Activated CD4-positive, alpha-beta T cell treated with anti-CD3 and anti-CD28 coated beads, Interleukin-2, amount 50 U/mL, for 4 hours (primary cell): ENCODE measurements at regions not wholly inside any gene's neighbourhood (a gene's known extent, or its start where the extent isn't known, plus 50 kb on each side); places are given as distances from the start of the nearest gene placed in this dataset.

Experiments
- DNase-seq, 2 experiments: peaks; one replicate each; pipeline ENCODE4 v3.0.0-alpha.2; 2020

DNA sequence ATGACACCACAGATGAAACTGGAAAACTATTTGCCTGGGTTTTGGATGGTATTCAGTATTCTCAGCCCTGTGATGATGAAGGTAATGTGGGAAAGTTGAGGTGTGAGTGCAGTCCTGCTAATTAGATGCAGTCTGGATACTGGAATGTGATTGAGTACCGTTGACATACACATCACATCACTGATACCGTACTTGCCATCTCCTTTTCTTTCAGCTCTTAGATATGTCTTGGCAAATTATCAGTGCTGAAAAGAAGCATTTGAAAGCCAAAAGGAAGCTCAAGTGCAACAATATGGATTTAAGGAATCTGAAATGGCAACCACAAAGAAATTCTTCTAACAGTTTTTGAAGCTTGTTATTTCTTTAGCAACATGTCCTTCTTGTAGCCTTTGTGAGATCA is 381.4 kb upstream of the TGFBR2 start:
- DNase-seq: no peak

DNA sequence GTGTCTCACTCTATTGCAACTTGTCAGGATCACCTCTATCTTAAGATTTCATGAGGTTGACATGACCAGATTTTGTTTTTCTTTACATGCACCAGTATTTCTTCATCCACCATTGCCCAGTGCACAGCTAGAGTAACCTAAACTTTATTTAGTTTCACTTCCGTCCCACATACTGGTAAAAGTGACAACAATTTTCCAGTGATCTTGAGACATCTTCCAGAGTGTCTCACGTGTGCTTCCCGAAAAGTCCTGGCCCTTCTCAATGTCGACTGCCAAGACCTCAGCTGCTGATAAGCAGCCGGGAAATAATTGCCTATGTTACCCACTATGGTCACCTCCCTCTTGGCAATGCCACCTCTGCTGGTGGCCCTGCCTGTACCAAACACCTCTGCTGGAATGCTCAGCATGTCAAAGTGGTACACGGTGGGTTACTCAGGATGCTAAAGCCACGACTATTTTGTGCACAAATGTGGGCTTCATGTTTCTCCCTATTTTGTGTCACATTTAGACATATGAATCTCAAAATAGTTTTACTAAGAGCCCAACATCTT is 379.7 kb upstream of the TGFBR2 start:
- no peak for DNase-seq

DNA sequence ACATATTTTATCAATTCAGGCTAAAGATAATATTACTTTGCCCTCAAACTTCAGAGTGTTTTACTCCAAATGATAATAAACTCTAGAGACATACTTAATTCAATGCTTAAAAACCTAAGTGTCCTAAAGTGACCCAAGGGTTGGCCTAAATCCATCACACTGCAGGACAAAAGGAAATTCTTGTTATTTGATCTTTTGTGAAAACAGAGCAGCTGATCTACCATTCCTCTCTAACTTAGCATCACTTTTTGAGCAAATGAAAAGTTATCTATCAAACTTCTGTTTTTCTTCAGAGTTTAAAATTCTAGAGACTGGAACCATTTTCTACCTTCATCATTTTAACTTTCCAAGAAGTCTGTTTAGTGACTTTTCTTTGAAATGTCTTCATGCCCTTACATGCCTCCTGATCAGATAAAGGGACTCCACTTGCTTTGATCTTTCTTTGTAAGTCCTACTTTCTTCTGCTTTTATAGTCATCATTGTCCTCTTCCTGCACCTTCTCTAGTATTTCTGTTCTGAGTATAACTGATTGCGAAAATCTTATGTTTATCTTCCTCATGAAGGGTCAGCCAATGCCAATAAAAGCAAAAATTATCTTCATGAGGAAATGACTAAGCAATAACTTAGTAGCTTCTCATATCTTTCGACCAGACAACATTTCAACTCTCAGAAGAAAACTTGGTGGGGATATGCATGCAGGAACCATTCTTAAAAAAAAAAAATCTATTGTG is 378.7 kb upstream of the TGFBR2 start:
- DNase-seq: no peak

DNA sequence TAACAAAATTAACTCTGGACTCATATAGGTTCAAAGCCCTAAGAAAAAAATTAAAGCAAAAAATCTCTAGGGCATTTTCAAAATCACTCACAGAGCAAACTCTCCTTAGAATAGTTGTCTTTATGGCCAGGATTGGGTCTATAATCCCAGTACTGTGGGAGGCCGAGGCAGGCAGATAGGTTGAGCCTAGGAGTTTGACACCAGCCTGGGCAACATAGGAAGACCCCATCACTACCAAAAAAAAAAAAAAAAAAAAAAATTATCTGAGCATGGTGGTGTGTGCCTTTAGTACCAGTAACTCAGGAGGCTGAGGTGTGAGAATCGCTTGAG is 378.1 kb upstream of the TGFBR2 start:
- DNase-seq: no peak

DNA sequence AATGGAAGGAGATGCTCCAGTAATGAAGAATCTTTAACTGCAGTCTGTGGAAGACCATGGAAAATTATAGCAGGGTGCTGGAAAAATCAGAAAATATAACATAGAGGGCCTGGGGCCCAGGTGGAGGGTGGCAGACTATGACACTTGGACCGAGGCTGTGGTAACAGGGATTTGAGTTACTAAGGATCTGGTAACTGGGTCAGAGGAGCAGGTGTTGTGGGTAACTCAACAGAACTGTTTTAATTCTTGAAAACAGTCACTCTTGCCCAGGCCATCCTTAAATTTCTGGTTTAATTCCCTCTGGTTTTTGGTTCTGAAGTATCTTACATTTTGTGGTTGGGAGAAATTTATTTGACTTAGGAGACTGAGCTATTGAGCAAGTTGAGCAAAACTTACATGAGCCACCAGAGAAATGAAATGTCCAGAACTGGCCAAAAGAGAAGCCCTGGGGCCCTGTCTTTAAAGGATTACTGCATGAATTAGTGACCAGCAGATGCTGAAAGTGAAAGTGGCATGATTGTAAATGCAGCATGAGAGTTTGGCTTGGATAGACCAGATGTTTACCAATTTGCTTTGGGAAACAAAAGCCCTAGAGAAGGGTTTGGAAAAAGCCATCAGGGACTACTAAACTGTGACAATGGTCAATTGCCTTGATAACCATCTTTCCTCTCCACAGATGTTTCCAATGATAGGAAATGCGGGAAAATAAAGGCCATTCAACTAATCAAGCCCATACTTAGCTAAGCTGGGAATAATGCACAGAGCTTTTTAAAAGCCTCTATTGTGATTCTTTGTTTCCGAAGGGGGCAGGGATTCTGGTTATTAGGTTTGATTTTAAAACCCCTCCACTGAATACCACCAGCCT is 374.9 kb upstream of the TGFBR2 start:
- no peak for DNase-seq

DNA sequence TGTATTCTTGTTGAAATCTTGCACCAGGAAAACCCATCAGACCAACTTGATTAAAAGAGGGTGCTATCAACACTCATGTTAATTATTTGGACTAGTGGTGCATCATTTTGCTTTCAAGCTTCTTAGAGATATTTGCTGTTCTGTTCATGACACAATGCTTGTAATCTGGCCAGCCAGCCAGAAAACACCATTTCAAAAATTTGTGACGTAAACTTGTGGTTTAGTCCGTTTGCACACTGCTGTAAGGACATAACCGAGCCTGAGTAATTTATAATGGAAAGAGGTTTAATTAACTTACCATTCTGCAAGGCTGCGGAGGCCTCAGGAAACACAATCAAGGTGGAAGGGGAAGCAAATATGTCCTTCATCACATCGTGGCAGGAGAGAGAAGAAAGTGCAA is 374.3 kb upstream of the TGFBR2 start:
- DNase-seq: no peak

DNA sequence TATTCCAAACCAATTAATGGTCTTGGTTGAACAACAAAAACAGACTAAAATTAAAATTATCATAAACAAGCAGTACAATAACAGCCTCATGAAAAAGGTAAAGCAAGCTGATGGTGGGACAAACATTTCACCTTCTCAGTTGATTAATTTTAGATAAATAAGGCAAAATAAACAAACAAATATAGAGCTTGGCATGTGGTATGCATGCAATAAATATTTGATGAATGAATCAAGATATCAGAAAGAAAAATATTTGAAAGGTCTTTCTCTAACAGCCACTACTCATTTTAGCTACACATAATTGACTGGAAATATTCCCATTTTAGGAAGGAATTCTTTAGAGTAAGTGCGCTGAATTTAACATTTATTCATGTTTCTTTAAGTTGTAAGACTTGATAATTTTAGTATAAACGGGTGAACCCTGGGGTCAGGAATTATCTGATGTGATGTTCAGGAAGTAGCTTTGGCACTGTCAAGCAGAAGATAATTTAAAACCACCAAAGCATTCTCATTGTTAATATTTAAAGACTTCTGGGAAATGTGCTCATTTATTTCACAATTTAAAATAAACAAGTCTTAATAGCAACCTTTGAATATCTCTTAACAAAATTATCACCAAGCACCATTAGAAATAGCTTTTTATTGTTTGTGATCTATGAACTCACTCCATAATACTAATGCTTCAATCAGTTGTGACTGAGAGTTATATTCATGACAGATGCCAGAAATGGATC is 372.3 kb upstream of the TGFBR2 start:
- no peak for DNase-seq

DNA sequence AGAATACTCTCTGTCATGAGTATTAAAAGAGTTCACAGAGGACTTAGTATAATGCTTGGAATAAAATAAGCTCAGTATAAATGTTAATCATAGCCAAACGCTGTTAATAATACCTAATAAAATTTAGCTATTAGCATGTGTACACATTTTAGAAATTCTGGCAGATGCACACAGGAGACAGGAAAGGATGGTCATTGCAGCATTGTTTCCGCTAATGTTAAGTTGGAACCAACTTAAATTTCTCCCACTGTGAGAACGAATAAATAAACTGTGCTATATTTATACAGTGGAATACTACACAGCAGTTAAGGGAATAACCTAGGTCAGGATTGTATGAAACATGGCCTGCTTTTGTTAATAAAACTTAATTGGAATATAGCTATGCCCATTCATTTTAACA is 370.4 kb upstream of the TGFBR2 start:
- DNase-seq: no peak

DNA sequence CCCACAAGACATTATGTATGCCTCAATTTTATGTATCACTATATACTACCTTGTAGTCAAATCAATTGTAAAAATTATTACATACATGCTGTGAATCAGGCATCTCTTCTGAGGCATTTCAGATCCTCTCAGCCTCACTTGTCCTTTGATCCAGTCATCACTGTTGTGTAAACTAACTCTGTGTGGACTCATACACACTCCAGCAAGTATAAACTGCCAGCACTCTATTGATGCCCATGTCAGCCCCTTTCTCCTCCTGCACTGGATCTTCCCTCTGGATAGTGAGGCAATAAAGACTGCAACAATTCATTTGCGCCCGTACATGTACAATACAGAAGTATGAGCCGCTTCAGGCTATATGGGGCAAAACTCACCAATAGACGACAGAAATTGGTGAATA is 364.7 kb upstream of the TGFBR2 start:
- no peak for DNase-seq

DNA sequence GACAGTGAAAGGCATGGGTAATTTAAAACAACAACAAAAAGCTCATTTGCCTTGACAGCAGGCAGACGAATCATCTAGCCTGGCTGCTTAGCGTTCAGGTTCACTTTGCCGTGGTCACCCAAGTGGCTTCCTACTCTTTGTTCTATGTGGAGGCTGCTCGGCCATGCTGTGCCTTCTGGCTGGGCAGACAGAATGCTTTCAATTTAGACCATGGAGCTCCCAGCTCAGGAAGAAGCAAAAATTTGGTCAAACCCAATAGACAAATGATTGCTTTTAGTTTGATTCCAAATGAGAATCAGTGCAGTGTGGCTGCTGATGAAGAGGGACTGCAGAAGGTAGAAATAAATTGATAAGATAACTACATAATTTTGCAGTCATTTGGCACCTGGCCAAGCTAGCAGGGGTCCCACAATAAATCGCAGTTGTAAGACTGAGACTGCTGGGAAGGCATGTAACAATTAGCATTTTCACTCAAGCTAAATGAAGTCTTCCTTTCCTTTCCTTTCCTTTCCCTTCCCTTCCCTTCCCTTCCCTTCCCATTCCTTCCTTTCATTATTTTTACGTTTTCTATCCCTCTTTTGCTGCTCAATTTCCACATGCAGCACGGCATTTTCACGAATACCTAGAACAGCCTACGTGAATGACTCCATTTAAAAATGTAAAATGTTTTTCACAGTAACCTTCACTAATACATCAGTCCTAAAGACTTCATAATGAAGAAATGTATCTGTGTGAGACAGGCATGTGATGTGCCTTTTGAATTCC is 360.4 kb upstream of the TGFBR2 start:
- no peak for DNase-seq

DNA sequence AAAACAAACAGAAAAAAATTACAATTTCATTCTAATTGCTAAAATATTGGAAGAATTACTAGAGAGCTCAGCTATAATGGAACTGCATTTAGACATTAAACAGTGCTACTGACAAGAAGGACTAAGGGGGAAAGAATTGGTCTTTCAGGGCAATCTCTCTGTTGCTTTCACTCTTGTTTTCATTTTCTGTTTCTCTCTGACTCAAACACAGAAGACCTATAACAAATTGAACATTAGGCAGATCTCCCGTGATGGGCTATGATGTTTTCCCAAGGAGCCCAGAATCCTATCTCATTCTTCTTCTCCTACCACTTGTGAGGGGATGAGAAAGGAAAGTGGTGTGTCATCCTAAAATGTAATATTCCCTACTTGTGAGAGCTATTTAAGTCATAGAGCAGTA is 358.0 kb upstream of the TGFBR2 start:
- DNase-seq: no peak

DNA sequence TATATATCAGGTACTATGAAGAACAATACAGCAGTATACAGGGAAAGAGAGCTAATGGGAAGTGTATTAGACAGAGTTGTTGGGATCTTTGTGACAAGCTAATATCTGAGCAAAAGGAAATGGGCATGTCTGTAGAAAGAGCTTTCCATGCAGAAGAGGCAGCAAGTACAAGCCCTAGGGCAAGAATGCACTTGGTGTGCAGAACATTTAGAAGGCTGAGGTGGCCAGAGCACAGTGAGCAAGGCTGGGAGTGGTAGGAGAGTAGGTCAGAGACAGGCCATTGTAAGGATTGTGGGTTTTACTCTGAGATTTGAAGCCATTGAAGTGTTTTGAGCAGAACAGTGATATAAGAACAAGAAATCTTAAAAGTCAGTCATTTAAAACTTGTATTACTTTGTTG is 353.9 kb upstream of the TGFBR2 start:
- DNase-seq: no peak

DNA sequence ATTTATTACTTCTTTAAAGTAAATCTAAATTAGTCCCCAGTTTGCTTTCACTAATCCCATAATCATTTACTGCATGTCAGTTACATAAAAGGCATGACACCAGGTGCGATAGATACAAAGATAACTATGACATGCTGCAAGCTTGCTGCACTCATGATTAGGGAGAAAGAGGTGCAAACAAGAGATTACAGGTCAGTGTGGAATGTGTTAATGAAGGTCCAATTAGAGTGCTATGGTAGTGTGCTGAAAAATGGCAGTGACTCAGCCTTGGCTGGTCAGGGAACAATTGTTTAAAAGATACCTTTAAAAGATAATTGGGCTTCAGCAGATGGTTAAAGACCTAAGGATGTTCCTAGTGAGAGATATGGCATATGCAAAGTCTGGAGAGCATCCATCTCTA is 352.6 kb upstream of the TGFBR2 start:
- DNase-seq: no peak

DNA sequence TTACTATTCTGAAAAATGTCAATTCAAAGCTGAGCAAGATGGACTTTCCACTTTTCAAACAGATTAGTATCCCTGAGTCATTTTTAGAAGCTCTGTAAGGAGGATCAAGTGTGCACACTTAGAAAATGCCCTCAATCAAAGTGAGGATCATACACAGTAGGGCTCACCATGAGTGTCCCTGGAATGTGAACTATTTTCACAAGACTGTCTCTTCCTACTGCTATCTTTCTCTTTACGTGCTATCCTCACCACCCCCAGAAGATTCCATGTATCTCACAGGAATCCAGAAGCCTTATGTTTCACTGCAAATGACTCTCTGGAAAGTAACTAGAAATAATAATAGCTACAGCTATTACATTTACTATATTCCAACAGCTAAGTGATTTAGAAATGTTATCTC is 349.9 kb upstream of the TGFBR2 start:
- no peak for DNase-seq

DNA sequence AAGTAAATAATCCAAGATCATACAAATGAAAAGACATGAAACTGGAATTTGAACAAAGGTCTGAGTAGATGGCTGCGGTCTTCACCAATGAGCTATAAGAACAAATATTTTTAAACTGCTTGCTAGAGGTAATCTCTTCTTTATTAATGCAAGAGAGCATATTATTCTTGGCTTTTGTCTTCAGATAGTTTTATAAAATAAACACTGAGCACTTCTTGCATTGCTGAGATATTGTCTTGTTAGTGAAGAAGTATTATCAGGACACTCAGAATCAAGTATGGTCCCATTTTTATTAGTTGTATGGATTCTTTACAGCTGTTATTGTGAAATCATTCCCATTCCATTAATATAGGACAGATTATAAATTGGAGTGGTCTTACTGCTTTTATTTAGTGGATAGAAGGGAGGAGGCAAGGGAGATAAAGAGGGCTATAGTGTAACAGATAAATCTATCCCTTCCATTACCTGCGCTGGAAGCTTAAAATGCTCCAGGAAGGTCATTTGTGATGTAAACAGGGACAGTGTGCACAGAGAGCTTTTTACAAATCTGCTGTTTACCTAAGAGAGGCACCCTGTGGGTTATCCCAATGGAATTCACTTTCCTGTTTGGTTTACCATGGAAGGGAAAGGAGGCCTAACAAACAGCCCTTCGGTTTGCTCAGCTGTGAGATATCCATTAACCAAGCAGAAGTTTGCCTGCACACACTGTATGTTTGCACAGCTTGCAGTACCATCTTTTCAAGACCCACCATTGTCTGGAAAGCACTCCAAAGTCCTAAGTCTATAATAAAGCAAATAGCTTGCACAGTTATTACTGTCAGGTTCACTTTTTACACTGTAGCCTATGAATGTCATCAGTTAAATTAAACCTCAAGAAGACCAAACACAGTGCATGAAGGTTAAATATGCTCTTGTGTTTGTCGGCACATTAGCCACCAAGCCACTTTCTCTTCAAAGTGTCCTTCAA is 347.7 kb upstream of the TGFBR2 start:
- no peak for DNase-seq

DNA sequence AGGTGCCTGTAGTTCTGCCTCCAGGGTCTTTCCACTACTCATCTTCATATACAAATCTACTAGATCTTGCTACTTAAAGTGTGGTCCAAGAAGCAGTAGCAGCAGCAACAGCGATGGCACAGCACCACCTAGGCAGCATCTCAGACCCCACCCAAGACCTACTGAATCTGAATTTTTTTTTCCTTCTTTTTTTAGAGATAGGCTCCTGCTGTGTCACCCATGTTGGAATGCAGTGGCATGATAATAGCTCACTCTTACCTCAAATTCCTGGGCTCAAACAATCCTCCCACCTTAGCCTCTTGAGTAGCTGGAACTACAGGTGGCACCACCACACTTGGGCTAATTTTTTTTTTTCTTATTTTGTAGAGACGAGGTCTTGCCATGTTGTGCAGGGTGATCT is 346.7 kb upstream of the TGFBR2 start:
- DNase-seq: no peak

DNA sequence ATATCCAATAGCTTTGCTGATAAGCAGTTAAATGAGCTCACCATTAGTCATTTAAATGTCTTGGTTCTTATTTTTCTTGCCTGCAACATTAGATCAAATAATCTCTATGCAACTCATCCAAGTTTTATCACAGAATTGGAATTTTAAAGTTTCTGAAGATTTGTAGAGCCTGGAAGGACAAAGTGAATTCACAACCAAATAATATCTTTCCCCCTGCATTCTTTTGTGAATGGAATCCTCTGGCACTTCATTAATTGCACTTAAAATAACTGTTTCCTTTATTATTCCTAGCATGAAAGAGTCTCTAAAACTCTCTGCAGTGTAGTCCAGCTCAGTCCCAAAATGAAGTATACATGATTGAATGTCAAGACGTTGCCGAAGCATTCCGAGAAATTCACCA is 345.6 kb upstream of the TGFBR2 start:
- DNase-seq: no peak

DNA sequence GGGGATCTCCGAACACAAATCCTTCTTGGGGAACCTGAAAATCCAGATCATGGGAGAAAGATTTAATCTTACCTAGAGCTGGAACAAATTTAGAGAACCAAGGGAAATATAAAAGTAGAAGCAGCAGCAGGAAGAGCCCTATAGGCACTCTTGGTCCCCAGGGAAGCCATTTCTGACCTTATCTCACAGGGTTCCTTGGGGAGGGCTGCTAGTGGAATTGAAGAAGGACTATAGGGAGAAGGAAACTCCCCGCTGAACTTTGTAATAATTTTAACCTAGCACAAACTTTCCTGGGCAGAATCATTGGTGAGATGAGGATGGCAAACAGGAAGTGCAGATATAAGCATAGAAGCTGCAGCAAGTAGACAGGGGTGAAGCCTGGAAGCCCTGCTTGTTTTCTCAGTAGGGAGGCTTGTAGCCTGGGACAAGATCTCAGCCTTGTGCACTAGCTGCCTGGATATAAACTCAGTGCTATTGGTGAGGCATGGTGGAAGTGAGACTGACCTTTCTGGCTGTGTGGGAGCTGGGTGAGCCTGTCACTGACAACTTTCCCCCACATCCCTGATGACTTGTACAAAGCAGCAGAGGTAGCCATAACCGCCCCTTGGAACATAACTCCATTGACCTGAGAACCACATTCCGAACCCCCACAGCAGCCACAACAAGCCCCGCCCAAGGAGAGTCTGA is 343.0 kb upstream of the TGFBR2 start:
- no peak for DNase-seq

DNA sequence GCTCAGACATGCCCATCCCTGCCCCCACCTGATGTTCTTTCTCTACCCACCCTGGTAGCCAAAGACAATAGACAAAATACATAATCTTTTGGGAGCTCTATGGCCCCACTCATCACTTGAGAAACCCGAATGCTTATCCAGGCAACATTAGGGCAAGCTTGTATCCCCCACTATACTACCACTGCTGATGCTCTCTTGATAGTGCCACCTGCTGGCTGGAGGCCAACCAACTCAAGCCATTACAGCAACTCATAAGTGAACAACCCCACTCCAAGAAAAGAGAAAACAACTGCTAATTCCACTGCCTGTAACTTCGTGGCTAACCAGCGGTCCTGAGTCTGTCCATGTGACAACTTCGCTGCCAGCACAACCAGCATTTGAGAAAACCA is 342.5 kb upstream of the TGFBR2 start:
- no peak for DNase-seq

DNA sequence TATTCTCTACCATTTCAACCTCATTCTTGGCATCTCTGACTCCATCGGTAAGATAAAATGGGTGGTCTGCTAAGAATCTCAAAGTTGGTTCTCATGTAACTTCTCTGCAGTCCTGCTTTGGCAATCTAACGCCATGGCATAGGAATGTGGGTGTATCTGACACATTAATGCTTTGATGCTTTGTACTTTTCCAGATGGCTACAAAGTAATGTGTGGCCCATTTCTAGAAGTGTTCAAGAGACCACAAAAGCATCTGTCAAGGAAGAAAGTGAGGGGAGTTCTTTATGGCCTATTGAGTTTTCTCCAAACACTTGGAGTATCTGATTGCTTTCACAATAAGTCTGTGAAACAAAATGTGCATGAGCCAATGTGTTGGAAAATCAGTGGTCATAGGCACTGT is 339.9 kb upstream of the TGFBR2 start:
- DNase-seq: no peak

DNA sequence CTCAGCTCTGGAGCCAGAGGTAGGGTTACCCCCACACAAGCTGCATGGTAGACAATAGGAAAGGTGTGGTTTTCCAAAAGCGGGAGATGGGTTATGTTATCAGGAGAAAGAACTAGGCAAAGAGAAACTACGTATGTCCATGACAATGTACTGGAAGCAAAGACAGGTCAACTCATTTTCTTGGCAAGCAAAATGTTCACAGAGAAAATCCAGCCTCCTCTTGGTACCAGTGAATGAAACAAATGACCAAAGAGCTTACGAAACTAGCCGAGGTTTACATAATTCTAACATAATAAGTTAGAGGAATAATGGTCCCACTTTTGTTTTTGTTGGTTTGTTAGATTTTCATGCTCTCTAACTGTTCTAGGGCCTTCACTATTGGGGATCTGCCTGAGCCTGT is 338.1 kb upstream of the TGFBR2 start:
- DNase-seq: no peak
